Duodenal mucosa (tissue), 2 donors: ENCODE measurements at regions not wholly inside any gene's neighbourhood (a gene's known extent, or its start where the extent isn't known, plus 50 kb on each side); places are given as distances from the start of the nearest gene placed in this dataset.

Source experiments
- H3K27ac ChIP-seq: one replicate; pipeline ENCODE4 v1.7.0; 2013; ENCODE audit warnings: low read depth, low read length
- H3K27me3 ChIP-seq, 2 donors: one replicate each; pipeline ENCODE4 v1.7.0; 2013; ENCODE audit warnings: low read length in 2 of 2, control low read depth in 1 of 2; ENCODE audit not compliant: insufficient read depth in 2 of 2, control insufficient read depth in 1 of 2
- H3K36me3 ChIP-seq, 2 donors: one replicate each; pipeline ENCODE4 v1.7.0; 2013; ENCODE audit warnings: low read length in 2 of 2, control low read depth in 1 of 2; ENCODE audit not compliant: insufficient read depth in 2 of 2, control insufficient read depth in 1 of 2
- H3K4me1 ChIP-seq, 2 donors: one replicate each; pipeline ENCODE4 v1.7.0; 2013; ENCODE audit warnings: low read length in 2 of 2, control low read depth in 1 of 2; ENCODE audit not compliant: insufficient read depth in 2 of 2, control insufficient read depth in 1 of 2
- H3K4me3 ChIP-seq, 2 donors: one replicate each; pipeline ENCODE4 v1.7.0; 2013; ENCODE audit warnings: low read length in 2 of 2, low read depth in 1 of 2
- H3K9ac ChIP-seq, 2 donors: one replicate each; pipeline ENCODE4 v1.7.0; 2013; ENCODE audit warnings: low read length in 2 of 2, low read depth in 1 of 2
- H3K9me3 ChIP-seq, 2 donors: one replicate each; pipeline ENCODE4 v1.7.0; 2013; ENCODE audit warnings: low read length in 2 of 2, control low read depth in 1 of 2; ENCODE audit not compliant: control insufficient read depth in 1 of 2

DNA sequence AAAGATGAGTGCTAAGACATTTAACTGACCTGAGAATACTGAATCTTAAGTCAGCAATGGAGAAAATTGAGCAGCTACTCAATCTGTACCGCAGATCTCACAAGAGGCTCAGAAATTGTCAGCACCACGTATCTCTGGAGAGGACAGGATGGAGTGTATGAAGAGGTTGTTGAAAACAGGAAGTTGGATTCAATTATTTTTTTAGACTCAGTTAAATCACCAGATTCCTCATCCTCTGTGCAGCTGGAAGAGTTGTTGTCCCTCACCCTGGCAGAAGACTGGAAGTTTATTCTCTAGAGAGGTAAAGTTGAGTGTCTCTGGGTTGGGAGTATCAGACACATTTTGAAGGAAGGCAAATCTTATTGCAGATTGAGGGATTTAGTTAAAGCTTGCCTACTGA, 114.9 kb upstream of the NT5C1B start:
- no peak overlapping the region for H3K9ac ChIP-seq
- no peaks in the 10 kb centered on the region for H3K9me3 ChIP-seq
- H3K27me3 ChIP-seq: no peaks in the 10 kb centered on the region
- H3K36me3 ChIP-seq: no peaks in the 10 kb centered on the region
- no peaks in the 10 kb centered on the region for H3K4me1 ChIP-seq
- no peak overlapping the region for H3K4me3 ChIP-seq
- H3K27ac ChIP-seq: no peak overlapping the region

DNA sequence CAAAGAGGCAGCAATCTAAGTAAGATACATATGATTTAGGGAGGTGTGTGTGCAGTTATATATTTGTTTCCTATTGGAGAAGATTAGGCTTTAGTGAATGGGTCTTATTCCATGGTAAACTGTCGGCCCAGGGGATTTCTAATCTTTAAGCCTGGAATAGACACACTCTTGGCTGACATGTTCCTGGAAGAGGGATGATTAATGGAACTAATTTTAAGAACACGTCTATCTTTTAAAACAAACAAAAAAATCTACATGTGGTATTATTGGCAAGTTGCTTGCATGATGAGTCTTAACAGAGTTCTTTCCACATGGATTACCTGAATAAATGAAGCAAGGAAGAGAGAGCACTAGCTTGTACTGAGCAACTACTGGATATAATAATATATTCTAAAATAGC, 114.2 kb upstream of the NT5C1B start:
- Histone ChIP-seq H3K36me3 (no peaks in the 10 kb centered on the region), H3K27ac (no peak overlapping the region), H3K27me3 (no peaks in the 10 kb centered on the region), H3K9ac (no peak overlapping the region), H3K9me3 (no peaks in the 10 kb centered on the region), H3K4me3 (no peak overlapping the region), H3K4me1 (no peaks in the 10 kb centered on the region)

GRCh38 chr2:18701981-18702380, 112.6 kb upstream of the NT5C1B start:
- Histone ChIP-seq H3K9me3 (no peaks in the 10 kb centered on the region), H3K4me3 (no peak overlapping the region), H3K27ac (no peak overlapping the region), H3K9ac (no peak overlapping the region), H3K36me3 (no peaks in the 10 kb centered on the region), H3K27me3 (no peaks in the 10 kb centered on the region), H3K4me1 (no peaks in the 10 kb centered on the region)

DNA sequence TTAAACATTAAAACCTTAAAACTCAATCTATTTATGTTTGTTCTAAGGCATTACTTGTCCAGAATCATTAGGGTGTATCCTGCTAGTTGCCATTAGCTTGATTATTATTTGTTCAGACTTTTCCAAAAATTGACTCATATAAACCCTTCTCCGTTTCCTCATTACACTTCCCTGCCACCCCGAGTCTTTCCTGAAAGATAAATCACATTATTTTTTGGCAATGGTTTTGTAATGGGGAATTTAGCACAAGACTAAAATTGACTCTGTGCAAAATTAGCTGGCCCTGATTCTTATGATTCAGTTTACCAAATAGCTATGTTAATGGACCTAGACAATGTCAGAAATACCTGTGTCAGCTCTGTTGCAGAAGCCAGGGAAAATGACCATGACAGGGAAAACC, 112.2 kb upstream of the NT5C1B start:
- Histone ChIP-seq H3K36me3 (no peaks in the 10 kb centered on the region), H3K9me3 (no peaks in the 10 kb centered on the region), H3K4me1 (no peaks in the 10 kb centered on the region), H3K27ac (no peak overlapping the region), H3K27me3 (no peaks in the 10 kb centered on the region), H3K9ac (no peak overlapping the region), H3K4me3 (no peak overlapping the region)

GRCh38 chr2:18690342-18690741, 101.0 kb upstream of the NT5C1B start:
- peaks cover 0 to 7% of the 10 kb centered on the region in 2 donors for H3K4me1 ChIP-seq
- no peak overlapping the region for H3K27ac ChIP-seq
- H3K4me3 ChIP-seq: no peak overlapping the region
- no peaks in the 10 kb centered on the region for H3K27me3 ChIP-seq
- H3K36me3 ChIP-seq: no peaks in the 10 kb centered on the region
- no peaks in the 10 kb centered on the region for H3K9me3 ChIP-seq
- no peak overlapping the region for H3K9ac ChIP-seq

GRCh38 chr2:18684206-18685038, 95.1 kb upstream of the NT5C1B start:
- no peaks in the 10 kb centered on the region for H3K36me3 ChIP-seq
- H3K4me1 ChIP-seq: peaks cover 12 to 34% of the 10 kb centered on the region in 2 donors
- H3K9ac ChIP-seq: no peak overlapping the region
- no peak overlapping the region for H3K27ac ChIP-seq
- H3K9me3 ChIP-seq: no peaks in the 10 kb centered on the region
- H3K4me3 ChIP-seq: no peak overlapping the region
- H3K27me3 ChIP-seq: no peaks in the 10 kb centered on the region

- no peaks in the 10 kb centered on the region for H3K27me3 ChIP-seq
- H3K9ac ChIP-seq: no peak overlapping the region
- no peak overlapping the region for H3K4me3 ChIP-seq
- H3K27ac ChIP-seq: no peak overlapping the region
- H3K4me1 ChIP-seq: peaks cover 12 to 34% of the 10 kb centered on the region in 2 donors
- H3K9me3 ChIP-seq: no peaks in the 10 kb centered on the region
- no peaks in the 10 kb centered on the region for H3K36me3 ChIP-seq
Observed at GRCh38 chr2:18682681-18683080, 93.3 kb upstream of the NT5C1B start.

GRCh38 chr2:18677280-18677679, 87.9 kb upstream of the NT5C1B start:
- no peaks in the 10 kb centered on the region for H3K36me3 ChIP-seq
- H3K4me3 ChIP-seq: no peak overlapping the region
- H3K27me3 ChIP-seq: no peaks in the 10 kb centered on the region
- H3K9ac ChIP-seq: no peak overlapping the region
- no peaks in the 10 kb centered on the region for H3K4me1 ChIP-seq
- H3K9me3 ChIP-seq: peaks cover 0 to 9% of the 10 kb centered on the region in 2 donors
- no peak overlapping the region for H3K27ac ChIP-seq

GRCh38 chr2:18674309-18674708, 84.9 kb upstream of the NT5C1B start:
- peaks cover 0 to 9% of the 10 kb centered on the region in 2 donors for H3K9me3 ChIP-seq
- H3K27me3 ChIP-seq: no peaks in the 10 kb centered on the region

GRCh38 chr2:18671363-18671762, 82.0 kb upstream of the NT5C1B start:
- Histone ChIP-seq H3K27ac (no peak overlapping the region), H3K36me3 (no peaks in the 10 kb centered on the region), H3K9ac (no peak overlapping the region), H3K9me3 (peaks cover 0 to 9% of the 10 kb centered on the region in 2 donors), H3K4me3 (no peak overlapping the region), H3K4me1 (no peaks in the 10 kb centered on the region), H3K27me3 (no peaks in the 10 kb centered on the region)

More at GRCh38 chr2:18674309-18674708, 84.9 kb upstream of the NT5C1B start:
- Histone ChIP-seq H3K9ac (no peak overlapping the region), H3K27ac (no peak overlapping the region), H3K4me3 (no peak overlapping the region), H3K36me3 (no peaks in the 10 kb centered on the region), H3K4me1 (no peaks in the 10 kb centered on the region)
